ENCODE measurements at regions not wholly inside any gene's neighbourhood (a gene's known extent, or its start where the extent isn't known, plus 50 kb on each side); places are given as distances from the start of the nearest gene placed in this dataset.

GRCh38 chr7:67947646-67948045 lies 951.0 kb downstream of the TYW1 start:
- Histone ChIP-seq H3K27ac (no peak overlapping the region), H3K4me3 (no peak overlapping the region), H3K27me3 (no peaks in the 10 kb centered on the region), H3K9me3 (no peaks in the 10 kb centered on the region), H3K4me1 (no peaks in the 10 kb centered on the region), H3K36me3 (no peaks in the 10 kb centered on the region)
- intact Hi-C loops (cut with DNase I) = no loop called here
- no peak for TF ChIP-seq POLR2A (IDR thresholded peaks at IDR 0.05)
- no peak for TF ChIP-seq CTCF (IDR thresholded peaks at IDR 0.05)
- WGBS, 2 donors = 83 to 86% methylated on average over 5 of the region's 5 CpGs
- DNase-seq = no peak

GRCh38 chr7:67950321-67951083 lies 953.9 kb downstream of the TYW1 start:
- Histone ChIP-seq H3K27ac (no peak overlapping the region), H3K4me3 (no peak overlapping the region), H3K9me3 (no peaks in the 10 kb centered on the region), H3K4me1 (no peaks in the 10 kb centered on the region), H3K27me3 (no peaks in the 10 kb centered on the region), H3K36me3 (no peaks in the 10 kb centered on the region)
- DNase-seq = no peak
- WGBS, 2 donors = 67 to 71% methylated on average over 7 of the region's 7 CpGs
- intact Hi-C loops (cut with DNase I) = no loop called here
- no peak for TF ChIP-seq POLR2A (IDR thresholded peaks at IDR 0.05)

GRCh38 chr7:67955061-67955460 lies 958.4 kb downstream of the TYW1 start:
- H3K27ac ChIP-seq = no peak overlapping the region
- no peaks in the 10 kb centered on the region for H3K27me3 ChIP-seq
- 37 to 42% methylated on average over 3 of the region's 3 CpGs for WGBS, 2 donors
- no peak for TF ChIP-seq POLR2A (IDR thresholded peaks at IDR 0.05)
- TF ChIP-seq CTCF (IDR thresholded peaks at IDR 0.05) = no peak
- DNase-seq = no peak
- intact Hi-C loops (cut with DNase I) = no loop called here
- no peaks in the 10 kb centered on the region for H3K9me3 ChIP-seq
- no peaks in the 10 kb centered on the region for H3K36me3 ChIP-seq
- no peak overlapping the region for H3K4me3 ChIP-seq
- no peaks in the 10 kb centered on the region for H3K4me1 ChIP-seq

GRCh38 chr7:67962863-67963262 lies 966.2 kb downstream of the TYW1 start:
- Histone ChIP-seq H3K36me3 (no peaks in the 10 kb centered on the region), H3K4me3 (no peak overlapping the region), H3K4me1 (no peaks in the 10 kb centered on the region), H3K9me3 (peaks cover 0 to 6% (median 0%) of the 10 kb centered on the region in 3 donors), H3K27me3 (no peaks in the 10 kb centered on the region), H3K27ac (no peak overlapping the region)
- no peak for DNase-seq
- TF ChIP-seq POLR2A (IDR thresholded peaks at IDR 0.05) = no peak
- intact Hi-C loops (cut with DNase I) = no loop called here
- 67% methylated on average over 1 of the region's 1 CpG; no CpG with 5 or more reads in 1 of the 2 donors for WGBS, 2 donors

- WGBS, 2 donors = 79 to 98% methylated on average over 3 of the region's 3 CpGs
- H3K27ac ChIP-seq = no peak overlapping the region
- intact Hi-C loops (cut with DNase I) = no loop called here
- DNase-seq = no peak
- no peaks in the 10 kb centered on the region for H3K36me3 ChIP-seq
- H3K4me1 ChIP-seq = no peaks in the 10 kb centered on the region
- no peaks in the 10 kb centered on the region for H3K27me3 ChIP-seq
- H3K4me3 ChIP-seq = no peak overlapping the region
- no peaks in the 10 kb centered on the region for H3K9me3 ChIP-seq
- TF ChIP-seq POLR2A (IDR thresholded peaks at IDR 0.05) = no peak
- TF ChIP-seq CTCF (IDR thresholded peaks at IDR 0.05) = no peak
Measured at GRCh38 chr7:67976490-67976889, 979.9 kb downstream of the TYW1 start.

GRCh38 chr7:67983486-67983885 lies 986.9 kb downstream of the TYW1 start:
- no peaks in the 10 kb centered on the region for H3K36me3 ChIP-seq
- no peak overlapping the region for H3K4me3 ChIP-seq
- intact Hi-C loops (cut with DNase I) = no loop called here
- no peaks in the 10 kb centered on the region for H3K27me3 ChIP-seq
- H3K9me3 ChIP-seq = no peaks in the 10 kb centered on the region
- no peaks in the 10 kb centered on the region for H3K4me1 ChIP-seq
- no peak for DNase-seq
- TF ChIP-seq POLR2A (IDR thresholded peaks at IDR 0.05) (no peak), CTCF (IDR thresholded peaks at IDR 0.05) (no peak)
- H3K27ac ChIP-seq = no peak overlapping the region
- WGBS, 2 donors = 50 to 68% methylated on average over 1 of the region's 1 CpG
